Inflammatory macrophage treated with lipopolysaccharide for 4 hours (primary cell): ENCODE measurements at regions not wholly inside any gene's neighbourhood (a gene's known extent, or its start where the extent isn't known, plus 50 kb on each side); places are given as distances from the start of the nearest gene placed in this dataset.
"Not testable (repeated sequence)": the region's sequence is repeated elsewhere in the genome, so short reads cannot be mapped to it uniquely, and the experiment has no call there.

ENCODE experiments used
- DNase-seq: peaks from one replicate; pipeline ENCODE4 v3.0.0-alpha.2; 2020

DNA sequence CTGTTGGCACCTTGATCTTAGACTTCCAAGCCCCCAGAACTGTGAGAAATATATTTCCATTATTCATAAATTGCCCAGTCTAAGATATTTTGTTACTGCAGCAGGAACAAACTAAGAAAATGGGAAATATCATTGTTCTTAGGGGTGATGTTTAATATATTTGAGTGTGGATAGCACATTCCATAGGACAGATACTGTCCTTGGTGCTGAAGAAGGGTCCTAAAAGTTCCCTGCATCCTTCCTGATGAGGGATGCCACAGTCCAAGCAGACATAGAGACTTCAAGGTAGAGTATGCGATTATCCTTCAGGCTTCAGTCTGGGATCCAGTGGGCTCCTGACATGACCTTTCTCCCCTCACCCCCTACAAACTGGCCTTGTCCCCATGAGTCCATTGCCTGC, 689.0 kb downstream of the TDRD15 start:
- no peak for DNase-seq

GRCh38 chr2:21814588-21815149, 690.9 kb downstream of the TDRD15 start:
- DNase-seq = no peak

- DNase-seq = no peak
These were observed 694.5 kb downstream of the TDRD15 start for GRCh38 chr2:21818212-21818795.

- no peak for DNase-seq
These were observed 695.7 kb downstream of the TDRD15 start for GRCh38 chr2:21819454-21819853.

DNA sequence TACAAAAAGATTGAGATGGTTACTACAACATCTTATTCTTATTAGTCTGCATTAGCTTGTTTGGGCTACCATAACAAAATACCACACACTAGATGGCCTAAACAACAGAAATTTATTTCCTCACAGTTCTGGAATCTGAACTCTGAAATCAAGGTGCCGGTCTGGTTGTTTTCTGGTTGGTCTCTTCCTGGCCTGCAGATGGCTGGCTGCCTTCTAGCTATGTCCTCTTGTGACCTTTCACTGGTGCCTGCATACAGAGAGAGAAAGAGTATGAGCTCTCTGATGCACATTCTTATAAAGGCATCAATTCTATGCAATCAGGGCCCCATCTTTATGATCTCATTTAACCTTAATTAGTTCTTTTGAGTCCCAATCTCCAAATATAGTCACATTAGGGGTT, 696.5 kb downstream of the TDRD15 start:
- DNase-seq = no peak

DNA sequence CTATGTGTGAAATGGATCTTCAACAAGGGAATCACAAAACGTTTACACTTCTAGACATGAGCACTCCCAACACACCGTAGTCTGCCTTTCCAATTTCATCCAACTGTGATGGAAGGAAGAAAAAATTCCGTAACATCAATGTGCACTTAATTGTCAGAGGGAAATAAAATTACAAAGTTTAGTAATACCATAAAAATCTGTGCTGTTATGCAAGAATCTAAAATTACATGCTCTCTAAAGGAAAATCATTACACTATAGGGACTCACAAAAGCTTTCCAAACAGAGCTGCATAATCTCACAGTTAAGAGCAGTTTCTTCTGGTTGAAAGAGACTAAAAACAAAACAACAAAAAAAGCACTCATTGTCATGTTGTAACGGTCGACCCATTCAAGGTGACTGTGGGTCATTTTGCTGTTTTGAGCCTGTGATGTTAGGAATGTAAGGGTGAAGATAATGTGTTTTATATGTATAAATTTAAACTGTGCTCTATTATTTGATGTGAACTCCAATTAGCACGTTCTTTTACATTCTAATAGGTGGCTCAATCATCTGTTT, 698.0 kb downstream of the TDRD15 start:
- DNase-seq = no peak

GRCh38 chr2:21822505-21822904, 698.7 kb downstream of the TDRD15 start:
- DNase-seq = no peak

- no peak for DNase-seq
These were observed 710.0 kb downstream of the TDRD15 start for GRCh38 chr2:21833767-21834166.

- DNase-seq = no peak
These were observed 712.5 kb downstream of the TDRD15 start for GRCh38 chr2:21836261-21836660.

GRCh38 chr2:21836719-21837118, 713.0 kb downstream of the TDRD15 start:
- DNase-seq = no peak

DNA sequence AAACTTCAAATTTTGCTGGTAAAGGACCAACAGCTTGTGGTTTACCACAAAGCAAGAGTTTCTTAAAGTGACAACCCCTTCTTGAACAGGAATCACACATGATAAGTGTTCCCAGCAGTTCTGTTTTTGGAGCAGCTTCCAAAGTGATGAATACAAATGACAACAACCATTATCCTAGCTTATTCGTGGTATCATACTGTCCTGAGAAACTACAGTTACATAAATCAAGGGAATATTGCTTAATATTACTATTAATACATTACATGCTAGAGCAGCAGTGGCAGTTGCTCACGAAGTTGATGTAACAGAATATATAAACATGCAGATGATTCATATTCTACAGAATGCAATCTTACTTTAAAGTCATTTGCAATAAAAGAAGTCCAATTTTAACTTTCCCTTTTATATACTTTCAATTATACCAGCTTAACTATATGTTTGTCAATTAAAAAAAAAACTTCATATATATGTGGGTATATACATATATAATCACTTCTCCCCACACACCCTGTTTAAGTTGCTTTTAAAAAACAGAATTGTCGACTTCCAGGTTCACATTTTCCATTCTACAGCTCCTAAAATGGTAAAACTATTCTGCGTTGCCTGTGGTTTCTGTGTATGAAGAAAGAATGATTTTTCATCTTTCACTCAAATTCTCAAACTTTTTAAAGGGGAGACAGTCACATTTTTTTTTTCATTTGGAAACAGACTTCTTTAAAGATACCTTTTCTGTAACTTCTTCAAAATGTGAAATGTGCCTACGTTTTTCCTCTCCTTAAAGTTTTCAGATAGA, 713.6 kb downstream of the TDRD15 start:
- no peak for DNase-seq

DNA sequence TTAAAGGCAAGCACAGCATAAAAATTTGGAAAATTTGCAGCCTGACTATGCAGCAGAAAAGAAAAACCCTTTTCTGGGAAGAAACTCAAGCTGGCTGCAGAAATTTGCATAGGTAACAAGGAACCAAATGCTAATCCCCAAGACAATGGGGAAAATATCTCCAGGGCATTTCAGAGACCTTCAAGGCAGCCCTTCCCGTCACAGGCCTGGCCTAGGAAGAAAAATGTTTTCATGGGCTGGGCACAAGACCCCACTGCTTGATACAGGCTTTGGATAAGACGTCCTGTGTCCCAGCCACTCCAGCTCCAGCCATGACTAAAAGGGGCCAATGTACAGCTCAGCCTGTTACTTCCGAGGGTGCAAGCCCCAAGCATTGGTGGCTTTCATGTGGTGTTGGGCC, 717.6 kb downstream of the TDRD15 start:
- DNase-seq = no peak

GRCh38 chr2:21850367-21850766, 726.6 kb downstream of the TDRD15 start:
- not testable (repeated sequence) for DNase-seq

GRCh38 chr2:21854938-21855337, 731.2 kb downstream of the TDRD15 start:
- no peak for DNase-seq

GRCh38 chr2:21856708-21857107, 732.9 kb downstream of the TDRD15 start:
- no peak for DNase-seq

DNA sequence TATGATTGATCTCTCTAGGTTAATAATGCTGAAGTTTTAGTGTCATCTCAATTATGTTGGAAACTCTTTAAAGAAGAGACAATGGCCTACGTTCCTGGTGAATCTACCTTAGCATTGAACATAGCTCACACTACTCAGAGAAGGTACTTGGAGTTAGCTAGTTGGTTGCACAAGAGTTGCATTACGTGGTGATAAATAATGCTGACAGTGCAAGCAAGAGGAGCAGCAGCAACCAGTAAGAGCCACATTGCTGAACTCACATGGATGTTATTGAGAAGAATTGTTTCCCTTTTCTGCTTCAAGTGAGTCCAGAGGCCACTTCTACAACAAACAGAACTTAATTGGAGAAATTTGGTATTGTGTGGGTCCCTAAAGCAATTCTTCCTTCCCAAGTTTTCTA, 737.1 kb downstream of the TDRD15 start:
- no peak for DNase-seq

- DNase-seq = no peak
These were observed 742.5 kb downstream of the TDRD15 start for GRCh38 chr2:21866316-21866715.

- no peak for DNase-seq
These were observed 764.1 kb downstream of the TDRD15 start for GRCh38 chr2:21887881-21888280.

DNA sequence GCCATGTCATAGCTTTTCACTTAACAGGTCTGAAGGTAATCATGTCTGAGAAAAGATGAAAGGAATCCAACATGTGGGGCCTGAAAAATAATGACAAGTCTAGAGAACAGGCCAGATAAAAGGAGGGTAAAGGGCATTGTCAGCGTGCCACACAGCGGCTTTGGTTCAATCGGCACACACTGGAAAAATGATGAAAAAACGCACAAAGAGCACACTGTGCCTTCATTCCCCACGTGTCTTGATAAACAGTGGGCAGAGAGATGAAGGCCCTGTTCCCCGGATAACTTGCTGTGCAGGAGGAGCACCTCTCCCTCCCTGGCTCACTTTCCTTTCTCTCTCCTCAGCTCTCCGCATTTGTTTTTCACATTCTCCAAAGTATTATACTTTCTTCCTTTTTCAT, 766.3 kb downstream of the TDRD15 start:
- no peak for DNase-seq

- no peak for DNase-seq
These were observed 766.9 kb downstream of the TDRD15 start for GRCh38 chr2:21890716-21891115.

- DNase-seq = no peak
These were observed 767.4 kb downstream of the TDRD15 start for GRCh38 chr2:21891191-21891590.

GRCh38 chr2:21892140-21892539, 768.4 kb downstream of the TDRD15 start:
- DNase-seq = no peak

- DNase-seq = no peak
These were observed 771.4 kb downstream of the TDRD15 start for GRCh38 chr2:21895200-21895599.

DNA sequence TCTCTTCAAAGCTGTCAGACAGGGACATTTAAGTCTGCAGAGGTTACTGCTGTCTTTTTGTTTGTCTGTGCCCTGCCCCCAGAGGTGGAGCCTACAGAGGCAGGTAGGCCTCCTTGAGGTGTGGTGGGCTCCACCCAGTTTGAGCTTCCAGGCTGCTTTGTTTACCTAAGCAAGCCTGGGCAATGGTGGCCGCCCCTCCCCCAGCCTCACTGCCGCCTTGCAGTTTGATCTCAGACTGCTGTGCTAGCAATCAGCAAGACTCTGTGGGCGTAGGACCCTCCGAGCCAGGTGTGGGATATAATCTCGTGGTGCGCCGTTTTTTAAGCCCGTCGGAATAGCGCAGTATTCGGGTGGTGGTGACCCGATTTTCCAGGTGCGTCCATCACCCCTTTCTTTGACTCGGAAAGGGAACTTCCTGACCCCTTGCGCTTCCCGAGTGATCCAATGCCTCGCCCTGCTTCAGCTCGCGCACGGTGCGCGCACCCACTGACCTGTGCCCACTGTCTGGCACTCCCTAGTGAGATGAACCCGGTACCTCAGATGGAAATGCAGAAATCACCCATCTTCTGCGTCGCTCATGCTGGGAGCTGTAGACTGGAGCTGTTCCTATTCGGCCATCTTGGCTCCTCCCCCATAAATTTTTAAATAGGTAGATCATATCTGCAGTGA, 785.1 kb downstream of the TDRD15 start:
- DNase-seq = not testable (repeated sequence)
